Stomach smooth muscle (tissue), 2 donors: ENCODE measurements at regions not wholly inside any gene's neighbourhood (a gene's known extent, or its start where the extent isn't known, plus 50 kb on each side); places are given as distances from the start of the nearest gene placed in this dataset.

Experiments
- H3K27ac ChIP-seq: one replicate; pipeline ENCODE4 v1.7.0; 2013; ENCODE audit warnings: mild to moderate bottlenecking, low read length, inconsistent platforms
- H3K27me3 ChIP-seq, 2 donors: one replicate each; pipeline ENCODE4 v1.7.0; 2013; ENCODE audit warnings: low read length in 2 of 2; ENCODE audit not compliant: insufficient read depth in 2 of 2, control insufficient read depth in 1 of 2
- H3K36me3 ChIP-seq, 2 donors: one replicate each; pipeline ENCODE4 v1.7.0; 2013; ENCODE audit warnings: low read length in 2 of 2; ENCODE audit not compliant: control insufficient read depth in 2 of 2, insufficient read depth in 2 of 2
- H3K4me1 ChIP-seq: one replicate; pipeline ENCODE4 v1.7.0; 2013; ENCODE audit warnings: low read length; ENCODE audit not compliant: control insufficient read depth, insufficient read depth
- H3K4me3 ChIP-seq, 2 donors: one replicate each; pipeline ENCODE4 v1.7.0; 2013; ENCODE audit warnings: low read length in 2 of 2
- H3K9ac ChIP-seq, 2 donors: one replicate each; pipeline ENCODE4 v1.7.0; 2013; ENCODE audit warnings: low read length in 2 of 2, mild to moderate bottlenecking in 1 of 2
- H3K9me3 ChIP-seq, 2 donors: one replicate each; pipeline ENCODE4 v1.7.0; 2013; ENCODE audit warnings: low read length in 2 of 2; ENCODE audit not compliant: control insufficient read depth in 2 of 2
- donor health status: healthy.
- donor health status: Pancreatic carcinoma.

DNA sequence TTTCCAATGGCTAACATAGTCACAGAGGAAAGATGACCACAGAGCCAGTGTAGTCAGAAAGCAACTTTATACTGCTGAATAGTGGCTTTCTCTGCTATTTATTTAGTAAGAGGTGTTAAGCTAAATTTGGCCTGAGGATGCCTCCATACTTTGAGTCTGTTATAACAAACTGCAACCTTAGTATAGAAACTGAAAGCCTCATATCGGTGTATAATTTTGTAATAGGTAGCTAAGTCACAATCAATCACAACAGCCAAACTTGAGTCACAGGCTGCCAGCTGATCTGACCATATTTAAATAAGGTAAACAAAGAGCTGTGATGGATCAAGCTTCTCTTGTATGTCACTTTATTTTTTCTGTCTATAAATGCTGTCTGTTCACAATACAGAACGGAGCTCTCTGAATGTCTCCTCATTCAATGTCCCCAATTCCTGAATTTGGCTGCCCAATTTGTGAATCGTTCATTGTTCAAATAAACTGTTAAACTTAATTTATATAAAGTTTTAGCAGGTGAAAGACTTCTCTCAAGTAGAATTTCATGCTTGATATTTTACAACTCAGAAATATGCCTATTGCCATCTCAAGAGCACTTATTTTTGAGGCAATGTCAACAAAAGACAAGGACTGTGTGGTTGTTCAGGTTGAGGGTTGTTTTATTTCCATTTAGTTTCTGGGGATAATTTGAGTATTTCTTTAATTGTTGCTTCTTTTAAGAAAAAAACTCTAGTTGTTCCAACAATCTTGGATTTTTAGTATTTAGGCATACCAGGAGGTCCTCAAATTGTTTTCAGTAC is 339.7 kb upstream of the B3GALT2 start:
- Histone ChIP-seq H3K4me1 (no peaks in the 10 kb centered on the region), H3K27ac (no peak overlapping the region), H3K9ac (no peak overlapping the region), H3K36me3 (no peaks in the 10 kb centered on the region), H3K9me3 (no peaks in the 10 kb centered on the region), H3K4me3 (no peak overlapping the region), H3K27me3 (no peaks in the 10 kb centered on the region)

DNA sequence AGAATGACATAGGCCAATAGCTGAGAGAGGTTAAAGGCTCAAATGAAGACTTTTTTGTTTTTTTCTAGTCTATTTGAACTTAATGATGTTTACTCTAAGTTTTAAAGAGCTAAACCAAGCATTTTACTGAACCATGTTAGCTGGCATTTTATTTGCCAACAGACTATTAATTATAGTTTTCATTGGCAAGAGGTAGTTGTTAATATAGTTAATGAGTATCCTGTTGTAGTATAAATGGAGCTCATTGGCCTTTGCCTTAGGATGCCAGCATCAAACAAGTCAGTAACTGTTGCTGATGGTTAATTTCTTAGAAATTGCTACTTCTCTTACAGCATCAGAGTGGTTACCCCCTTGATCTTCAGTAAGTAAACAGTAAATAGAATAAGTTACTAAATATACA is 339.0 kb upstream of the B3GALT2 start:
- no peak overlapping the region for H3K27ac ChIP-seq

DNA sequence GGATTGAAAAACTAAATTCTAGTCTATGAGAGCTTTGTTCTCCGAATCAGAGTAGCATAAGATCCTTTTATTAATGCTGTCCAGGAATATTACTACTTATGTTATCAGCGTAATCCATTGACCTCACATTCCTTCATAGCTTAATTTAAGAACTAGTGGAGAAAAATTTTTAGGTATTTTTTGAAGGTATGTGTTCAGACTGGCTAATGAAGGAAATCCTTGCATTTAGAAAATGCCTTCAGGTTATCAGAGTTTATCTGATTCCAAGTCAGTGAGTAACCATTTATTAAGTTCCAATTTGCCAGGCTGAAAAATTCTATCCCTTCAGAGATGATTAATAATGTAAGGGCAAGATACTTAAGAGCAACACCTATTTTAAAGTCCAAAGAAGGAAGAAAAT is 338.2 kb upstream of the B3GALT2 start:
- no peaks in the 10 kb centered on the region for H3K4me1 ChIP-seq
- no peaks in the 10 kb centered on the region for H3K9me3 ChIP-seq
- no peaks in the 10 kb centered on the region for H3K27me3 ChIP-seq
- H3K27ac ChIP-seq, result no peak overlapping the region
- no peak overlapping the region for H3K9ac ChIP-seq
- H3K4me3 ChIP-seq, result no peak overlapping the region
- no peaks in the 10 kb centered on the region for H3K36me3 ChIP-seq

More for the DNA sequence above, 339.0 kb upstream of the B3GALT2 start:
- Histone ChIP-seq H3K4me3 (no peak overlapping the region), H3K27me3 (no peaks in the 10 kb centered on the region), H3K9ac (no peak overlapping the region), H3K36me3 (no peaks in the 10 kb centered on the region), H3K4me1 (no peaks in the 10 kb centered on the region), H3K9me3 (no peaks in the 10 kb centered on the region)

DNA sequence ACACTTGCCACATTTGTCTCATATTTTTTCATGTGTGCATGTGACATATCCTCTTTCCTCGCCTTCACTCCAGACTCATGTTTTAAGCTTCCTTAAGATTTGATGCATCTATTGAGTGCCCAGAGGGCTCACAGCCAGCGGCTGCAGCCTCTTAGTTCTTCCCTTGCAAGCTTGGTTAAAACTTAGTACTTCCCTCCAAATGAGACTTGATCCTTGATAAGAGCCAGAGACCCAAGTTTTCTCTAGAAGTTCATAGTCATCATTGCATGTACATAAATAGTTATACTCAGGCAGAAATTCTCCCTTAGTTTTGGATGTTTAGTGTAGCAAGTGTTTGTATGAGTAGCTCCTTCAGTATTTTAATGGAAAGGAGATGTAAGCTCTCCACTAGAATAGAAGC is 337.6 kb upstream of the B3GALT2 start:
- Histone ChIP-seq H3K4me1 (no peaks in the 10 kb centered on the region), H3K4me3 (no peak overlapping the region), H3K27me3 (no peaks in the 10 kb centered on the region), H3K9ac (no peak overlapping the region), H3K9me3 (no peaks in the 10 kb centered on the region), H3K27ac (no peak overlapping the region), H3K36me3 (no peaks in the 10 kb centered on the region)

DNA sequence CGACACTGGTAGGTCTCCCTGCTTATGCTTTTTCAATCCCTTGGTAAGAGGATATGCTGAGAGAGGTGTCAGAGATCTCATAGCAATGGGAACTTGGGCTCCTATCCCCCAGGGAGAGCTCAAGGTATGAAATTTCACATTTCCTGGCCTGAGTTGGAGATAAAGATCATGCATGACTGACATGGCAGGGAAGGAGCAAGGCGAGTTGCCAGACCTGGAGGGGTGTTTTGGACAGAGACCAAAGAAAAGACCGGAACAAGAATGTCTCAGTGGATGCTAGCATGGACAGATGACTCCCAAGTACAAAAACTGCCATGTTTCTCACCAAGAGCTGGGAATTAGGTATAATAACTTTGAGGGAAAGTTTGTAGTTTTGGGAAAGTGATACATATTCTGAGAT is 334.1 kb upstream of the B3GALT2 start:
- Histone ChIP-seq H3K9me3 (no peaks in the 10 kb centered on the region), H3K4me3 (no peak overlapping the region), H3K4me1 (no peaks in the 10 kb centered on the region), H3K36me3 (no peaks in the 10 kb centered on the region), H3K9ac (no peak overlapping the region), H3K27me3 (no peaks in the 10 kb centered on the region), H3K27ac (no peak overlapping the region)

DNA sequence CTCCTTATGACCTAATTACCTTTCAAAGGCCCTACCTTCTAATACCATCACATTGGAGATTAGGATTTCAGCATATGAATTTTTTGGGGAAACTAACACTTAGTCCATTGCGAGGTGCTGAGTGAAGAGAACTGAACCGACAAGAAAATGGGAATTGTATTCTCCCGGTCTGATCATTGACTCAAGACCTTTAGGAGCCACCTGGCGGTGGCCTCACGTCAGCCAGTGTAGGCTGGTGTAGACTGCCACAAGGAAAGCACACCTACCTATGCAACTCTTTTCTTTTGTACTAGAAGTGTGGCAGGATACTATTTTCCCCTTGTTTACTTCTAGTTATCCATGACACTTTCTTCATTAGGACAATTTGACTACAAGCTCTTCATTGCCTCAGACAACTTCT is 333.5 kb upstream of the B3GALT2 start:
- H3K36me3 ChIP-seq, result no peaks in the 10 kb centered on the region
- H3K4me3 ChIP-seq, result no peak overlapping the region
- no peak overlapping the region for H3K9ac ChIP-seq
- H3K9me3 ChIP-seq, result no peaks in the 10 kb centered on the region
- no peaks in the 10 kb centered on the region for H3K4me1 ChIP-seq
- H3K27me3 ChIP-seq, result no peaks in the 10 kb centered on the region
- no peak overlapping the region for H3K27ac ChIP-seq

DNA sequence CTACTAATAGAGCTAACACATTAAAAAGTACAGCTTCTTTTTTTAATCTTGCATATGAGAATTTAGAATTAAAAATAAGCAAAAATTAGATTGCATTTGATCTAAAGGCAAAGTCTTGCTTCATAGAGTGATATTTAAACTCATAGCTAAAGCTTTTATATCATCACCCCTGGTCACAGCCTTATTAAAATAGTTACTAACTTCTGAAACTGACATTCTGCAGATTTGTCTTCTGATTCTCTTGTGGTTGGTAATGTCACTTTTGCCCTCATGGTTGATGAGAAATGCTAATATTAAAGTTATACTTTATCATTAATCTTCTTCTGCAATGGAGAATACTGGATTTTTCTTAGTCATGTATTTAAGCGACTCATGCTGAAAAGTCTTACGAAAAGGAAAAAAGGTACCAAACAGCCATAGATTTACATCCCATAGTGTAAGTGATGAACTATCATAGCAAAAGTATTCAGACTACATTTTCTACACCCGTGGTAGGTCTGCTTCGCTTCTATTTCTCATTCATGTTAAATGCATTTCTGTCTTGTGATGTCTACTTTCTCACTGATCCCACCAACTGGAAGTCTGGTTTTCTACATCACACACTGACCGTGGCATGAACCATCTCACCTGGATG is 330.5 kb upstream of the B3GALT2 start:
- no peak overlapping the region for H3K4me3 ChIP-seq
- H3K27me3 ChIP-seq, result no peaks in the 10 kb centered on the region
- no peaks in the 10 kb centered on the region for H3K9me3 ChIP-seq
- no peaks in the 10 kb centered on the region for H3K36me3 ChIP-seq
- no peaks in the 10 kb centered on the region for H3K4me1 ChIP-seq
- H3K9ac ChIP-seq, result no peak overlapping the region
- no peak overlapping the region for H3K27ac ChIP-seq

DNA sequence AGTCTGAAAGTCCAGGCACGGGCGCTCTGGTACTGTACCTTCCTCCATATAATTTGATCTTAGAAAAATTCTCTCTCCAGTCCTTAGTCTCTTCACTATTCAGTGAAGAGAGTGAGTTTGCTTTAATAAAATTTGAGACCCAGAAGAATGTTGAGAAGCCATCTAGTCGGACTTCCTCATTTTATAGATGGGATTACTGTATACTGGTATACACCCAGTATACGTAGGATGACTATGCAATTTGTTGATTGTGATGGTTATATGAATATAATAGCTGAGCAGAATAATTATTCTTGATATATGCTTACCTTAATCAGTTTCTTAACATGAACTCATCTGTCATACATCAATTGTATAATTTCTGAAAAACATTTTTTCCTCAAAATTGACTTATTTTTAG is 328.0 kb upstream of the B3GALT2 start:
- no peaks in the 10 kb centered on the region for H3K9me3 ChIP-seq
- H3K27me3 ChIP-seq, result no peaks in the 10 kb centered on the region
- H3K27ac ChIP-seq, result no peak overlapping the region
- H3K4me1 ChIP-seq, result no peaks in the 10 kb centered on the region
- no peaks in the 10 kb centered on the region for H3K36me3 ChIP-seq
- H3K9ac ChIP-seq, result no peak overlapping the region
- no peak overlapping the region for H3K4me3 ChIP-seq

DNA sequence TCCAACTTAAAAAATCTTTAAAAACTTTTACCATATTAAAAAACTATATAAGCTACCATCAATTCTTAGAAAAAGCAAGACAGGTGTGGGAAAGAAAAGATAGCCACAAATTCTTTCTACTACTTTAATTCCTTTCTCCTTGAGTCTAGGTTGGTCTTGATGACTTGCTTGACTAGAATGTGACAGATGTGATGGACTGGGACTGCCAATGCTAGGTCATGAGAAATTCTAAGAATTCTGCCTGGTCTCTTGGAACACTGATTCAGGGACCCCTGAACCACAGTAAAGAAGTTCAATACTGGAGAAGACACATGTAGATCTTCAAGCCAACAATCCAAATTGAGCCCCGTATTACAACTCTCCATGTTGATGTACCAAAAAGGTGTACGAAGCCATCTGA is 326.6 kb upstream of the B3GALT2 start:
- Histone ChIP-seq H3K4me3 (no peak overlapping the region), H3K27me3 (no peaks in the 10 kb centered on the region), H3K27ac (no peak overlapping the region), H3K9ac (no peak overlapping the region), H3K36me3 (no peaks in the 10 kb centered on the region), H3K9me3 (no peaks in the 10 kb centered on the region), H3K4me1 (no peaks in the 10 kb centered on the region)

DNA sequence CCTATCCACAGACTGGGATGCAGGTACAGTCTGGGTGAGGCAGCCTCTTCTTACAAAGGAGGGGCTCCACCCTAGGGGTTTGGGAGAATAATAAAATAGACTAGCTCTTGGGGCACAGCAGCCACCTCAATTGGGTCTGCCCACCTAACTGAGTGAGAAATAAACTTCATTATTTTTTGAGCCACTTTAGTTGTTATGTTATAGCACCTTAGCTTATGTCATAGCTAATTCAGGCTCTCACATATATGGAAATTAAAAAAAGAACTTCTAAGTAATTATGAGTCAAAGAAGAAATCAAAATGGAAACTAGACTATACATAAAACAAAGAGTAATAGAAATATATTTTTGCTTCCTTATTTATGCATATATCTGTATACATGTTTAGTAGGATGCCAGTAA is 318.5 kb upstream of the B3GALT2 start:
- Histone ChIP-seq H3K9ac (no peak overlapping the region), H3K9me3 (no peaks in the 10 kb centered on the region), H3K4me3 (no peak overlapping the region), H3K4me1 (no peaks in the 10 kb centered on the region), H3K36me3 (no peaks in the 10 kb centered on the region), H3K27me3 (no peaks in the 10 kb centered on the region), H3K27ac (no peak overlapping the region)

DNA sequence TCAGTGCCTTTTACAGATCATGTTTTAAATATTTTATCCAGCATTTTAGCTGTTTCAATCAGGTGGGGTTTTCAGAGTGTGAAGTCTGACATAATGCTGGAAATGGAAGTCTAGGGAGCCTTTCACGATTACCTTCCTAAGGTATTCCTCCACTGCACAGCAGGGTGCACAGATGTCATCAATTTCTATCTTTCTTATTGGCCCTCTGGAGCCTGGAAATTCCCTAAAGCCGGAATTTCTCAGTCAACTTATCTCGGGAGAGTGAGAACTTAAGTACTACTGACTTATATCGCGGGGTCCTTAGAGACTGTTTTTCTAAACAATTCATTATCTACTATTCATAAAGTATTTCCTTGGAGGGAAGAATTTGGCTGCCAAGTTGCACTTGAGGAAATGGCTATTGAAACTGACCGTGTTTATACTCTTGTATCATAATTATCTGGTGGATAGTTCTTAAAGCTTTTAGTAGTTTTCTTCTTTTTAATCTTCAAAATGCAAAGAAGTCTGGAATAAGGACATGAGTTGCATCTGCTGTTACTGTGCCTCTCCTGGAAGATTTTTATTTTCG is 311.8 kb upstream of the B3GALT2 start:
- Histone ChIP-seq H3K4me1 (no peaks in the 10 kb centered on the region), H3K9ac (no peak overlapping the region), H3K9me3 (no peaks in the 10 kb centered on the region), H3K27ac (no peak overlapping the region), H3K4me3 (no peak overlapping the region), H3K27me3 (no peaks in the 10 kb centered on the region), H3K36me3 (no peaks in the 10 kb centered on the region)
